Activated CD8-positive, alpha-beta T cell treated with anti-CD3 and anti-CD28 coated beads for 36 hours (primary cell): ENCODE measurements at regions not wholly inside any gene's neighbourhood (a gene's known extent, or its start where the extent isn't known, plus 50 kb on each side); places are given as distances from the start of the nearest gene placed in this dataset.

ENCODE experiments used
- ATAC-seq: fragments of 200-7000 bp; cut with Tn5 transposase; one replicate; pipeline ENCODE4 v1.10.0; 2021; ENCODE audit warnings: mild to moderate bottlenecking, moderate library complexity
- CTCF ChIA-PET: fragments of 350-600 bp; sonication (Branson Sonifier 250); formaldehyde crosslinking; loops from one replicate; lab custom pipeline; 2021; ENCODE audit warnings: antibody characterized with exemption; lab: Charles Lee
- POLR2A ChIA-PET: fragments of 350-600 bp; sonication (Branson Sonifier 250); formaldehyde crosslinking; loops from one replicate; lab custom pipeline; 2021; ENCODE audit warnings: antibody characterized with exemption; lab: Charles Lee
- DNase-seq: peaks from one replicate; pipeline ENCODE4 v3.0.0-alpha.2; 2020
- H3K27ac Mint-ChIP-seq: one replicate; pipeline ENCODE4 v1.8.0; 2021; ENCODE audit warnings: mild to moderate bottlenecking, mixed read lengths
- H3K27me3 Mint-ChIP-seq: one replicate; pipeline ENCODE4 v1.8.0; 2021; ENCODE audit warnings: mixed read lengths
- H3K36me3 Mint-ChIP-seq: one replicate; pipeline ENCODE4 v1.8.0; 2021; ENCODE audit warnings: low read depth, mixed read lengths
- H3K4me1 Mint-ChIP-seq: one replicate; pipeline ENCODE4 v1.8.0; 2021; ENCODE audit warnings: low read depth, mixed read lengths
- H3K4me3 Mint-ChIP-seq: one replicate; pipeline ENCODE4 v1.8.0; 2021; ENCODE audit warnings: mild to moderate bottlenecking, moderate library complexity, mixed read lengths
- H3K9me3 Mint-ChIP-seq: one replicate; pipeline ENCODE4 v1.8.0; 2021; ENCODE audit warnings: mixed read lengths
- CTCF ChIP-seq: fragments of 200-600 bp; IDR thresholded peaks from one replicate; pipeline ENCODE4 v1.8.0; 2022; ENCODE audit warnings: antibody characterized with exemption, mild to moderate bottlenecking
- intact Hi-C: fragments of 100-400 bp; cut with micrococcal nuclease; formaldehyde crosslinking; loops from one replicate; pipeline ENCODE4 v1.10.0; 2022

- ChIA-PET CTCF (no interaction called here), POLR2A (no interaction called here)
- H3K36me3 Mint-ChIP-seq, result no peaks in the 10 kb centered on the region
- ATAC-seq (no peak), DNase-seq (no peak)
- peaks cover 5% of the 10 kb centered on the region for H3K9me3 Mint-ChIP-seq
- H3K27me3 Mint-ChIP-seq, result no peaks in the 10 kb centered on the region
- H3K4me1 Mint-ChIP-seq, result no peaks in the 10 kb centered on the region
- no peak overlapping the region for H3K27ac Mint-ChIP-seq
- H3K4me3 Mint-ChIP-seq, result no peak overlapping the region
- intact Hi-C loops, result no loop called here
- TF ChIP-seq CTCF, result no peak
Measured at GRCh38 chr11:91792779-91793262, 431.8 kb upstream of the FAT3 start.

GRCh38 chr11:91791171-91791468 is 433.5 kb upstream of the FAT3 start:
- no peaks in the 10 kb centered on the region for H3K4me1 Mint-ChIP-seq
- H3K9me3 Mint-ChIP-seq, result peaks cover 6% of the 10 kb centered on the region
- DNase-seq, result no peak
- H3K4me3 Mint-ChIP-seq, result no peak overlapping the region
- ATAC-seq, result no peak
- intact Hi-C loops, result no loop called here
- H3K36me3 Mint-ChIP-seq, result no peaks in the 10 kb centered on the region
- TF ChIP-seq CTCF, result no peak
- POLR2A ChIA-PET, result no interaction called here
- CTCF ChIA-PET, result no interaction called here
- H3K27me3 Mint-ChIP-seq, result no peaks in the 10 kb centered on the region
- H3K27ac Mint-ChIP-seq, result no peak overlapping the region

- DNase-seq (no peak), ATAC-seq (no peak)
- TF ChIP-seq CTCF, result no peak
- intact Hi-C loops, result no loop called here
- CTCF ChIA-PET, result no interaction called here
- H3K9me3 Mint-ChIP-seq, result peaks cover 4% of the 10 kb centered on the region
- no peak overlapping the region for H3K27ac Mint-ChIP-seq
- H3K36me3 Mint-ChIP-seq, result no peaks in the 10 kb centered on the region
- H3K27me3 Mint-ChIP-seq, result no peaks in the 10 kb centered on the region
- POLR2A ChIA-PET, result no interaction called here
- H3K4me3 Mint-ChIP-seq, result no peak overlapping the region
- H3K4me1 Mint-ChIP-seq, result no peaks in the 10 kb centered on the region
Measured at GRCh38 chr11:91790346-91791170, 434.1 kb upstream of the FAT3 start.

- no peak for TF ChIP-seq CTCF
- intact Hi-C loops, result no loop called here
- Mint-ChIP-seq H3K27ac (no peak overlapping the region), H3K4me3 (no peak overlapping the region), H3K36me3 (no peaks in the 10 kb centered on the region), H3K27me3 (no peaks in the 10 kb centered on the region), H3K9me3 (peaks cover 6% of the 10 kb centered on the region), H3K4me1 (no peaks in the 10 kb centered on the region)
- ATAC-seq (no peak), DNase-seq (no peak)
- ChIA-PET CTCF (no interaction called here), POLR2A (no interaction called here)
Measured at GRCh38 chr11:91788764-91789163, 435.9 kb upstream of the FAT3 start.

- DNase-seq (no peak), ATAC-seq (no peak)
- H3K4me3 Mint-ChIP-seq, result no peak overlapping the region
- H3K9me3 Mint-ChIP-seq, result peaks cover 13% of the 10 kb centered on the region
- no peak for TF ChIP-seq CTCF
- H3K27me3 Mint-ChIP-seq, result no peaks in the 10 kb centered on the region
- no peaks in the 10 kb centered on the region for H3K36me3 Mint-ChIP-seq
- H3K27ac Mint-ChIP-seq, result no peak overlapping the region
- ChIA-PET CTCF (no interaction called here), POLR2A (no interaction called here)
- intact Hi-C loops, result no loop called here
- no peaks in the 10 kb centered on the region for H3K4me1 Mint-ChIP-seq
Measured at GRCh38 chr11:91786097-91786496, 438.5 kb upstream of the FAT3 start.
